Breast epithelium (tissue), 3 donors: ENCODE measurements at regions not wholly inside any gene's neighbourhood (a gene's known extent, or its start where the extent isn't known, plus 50 kb on each side); places are given as distances from the start of the nearest gene placed in this dataset.

Source experiments
- CTCF ChIP-seq, 3 donors: fragments of 450-650 bp; IDR thresholded peaks; one replicate each; pipeline ENCODE4 v1.5.1; 2016 to 2017; ENCODE audit warnings: antibody characterized with exemption in 3 of 3, mild to moderate bottlenecking in 3 of 3, moderate library complexity in 3 of 3
- POLR2A ChIP-seq: fragments of 450-650 bp; IDR thresholded peaks from one replicate; pipeline ENCODE4 v1.6.1; 2016; ENCODE audit warnings: antibody characterized with exemption, mild to moderate bottlenecking, moderate library complexity

- TF ChIP-seq POLR2A (no peak), CTCF (IDR thresholded peaks at IDR 0.05) (no peak)
Measured at GRCh38 chr9:744790-745484, 96.6 kb upstream of the DMRT1 start.
